Fibroblast of lung (primary cell): ENCODE measurements at regions not wholly inside any gene's neighbourhood (a gene's known extent, or its start where the extent isn't known, plus 50 kb on each side); places are given as distances from the start of the nearest gene placed in this dataset.

ENCODE experiments used
- CTCF ChIP-seq, 2 donors: IDR thresholded peaks in 1 of 2; conservative IDR thresholded peaks in 1 of 2; 1 replicate in 1 of 2; 2 replicates in 1 of 2; pipeline ENCODE4 v1.5.1; 2011 to 2012; ENCODE audit warnings: low read length in 2 of 2, control low read depth in 1 of 2, inconsistent platforms in 1 of 2, low read depth in 1 of 2, mild to moderate bottlenecking in 1 of 2
- EZH2 ChIP-seq: IDR thresholded peaks from 2 replicates; pipeline ENCODE4 v1.5.1; 2012; ENCODE audit warnings: low read length, control low read depth, mild to moderate bottlenecking; ENCODE audit errors: missing control alignments

GRCh38 chr12:13606290-13606689 is 375.1 kb downstream of the GRIN2B start:
- TF ChIP-seq CTCF (conservative IDR thresholded peaks at IDR 0.05 in 1 of 2, IDR thresholded peaks at IDR 0.05 in 1 of 2; ENCODE audit: low read depth in 1 of 2, low read length in 2 of 2) (no peak), EZH2 (no peak)
